ENCODE measurements at regions not wholly inside any gene's neighbourhood (a gene's known extent, or its start where the extent isn't known, plus 50 kb on each side); places are given as distances from the start of the nearest gene placed in this dataset.

DNA sequence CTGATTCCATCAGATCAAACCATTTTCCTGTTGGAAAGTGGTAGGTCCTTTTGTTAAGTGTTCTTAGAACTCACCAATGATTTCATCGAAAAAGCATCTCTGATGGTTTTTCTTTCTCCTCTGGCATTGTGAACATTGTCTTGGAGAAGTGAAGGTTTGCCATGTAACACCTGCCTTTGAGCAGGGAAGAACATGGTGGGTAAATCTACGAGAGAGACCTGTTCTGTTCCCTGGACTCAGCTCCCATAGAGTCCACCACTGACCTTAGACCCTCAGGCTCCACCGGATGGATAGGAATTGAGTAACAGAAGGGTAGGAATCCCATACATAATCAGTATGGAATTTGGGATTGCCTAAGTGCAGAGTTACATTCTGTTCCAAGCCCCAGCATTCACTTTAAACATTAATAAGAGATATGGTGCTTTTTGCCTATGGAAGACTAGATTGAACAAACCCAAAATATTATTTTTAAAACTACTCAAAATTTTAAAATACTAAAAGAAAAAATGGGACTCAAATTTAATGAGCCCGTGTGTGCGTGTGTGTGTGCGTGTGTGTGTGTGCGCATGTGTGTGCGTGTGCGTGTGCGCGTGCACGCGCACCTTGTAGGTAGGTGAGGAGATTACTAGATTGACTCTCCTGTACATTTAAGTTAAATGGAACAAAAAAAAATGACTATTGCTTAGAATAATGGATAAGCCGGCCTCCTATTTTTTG, 92.0 kb downstream of the C9orf152 start:
- TF ChIP-seq, protein P1, sequence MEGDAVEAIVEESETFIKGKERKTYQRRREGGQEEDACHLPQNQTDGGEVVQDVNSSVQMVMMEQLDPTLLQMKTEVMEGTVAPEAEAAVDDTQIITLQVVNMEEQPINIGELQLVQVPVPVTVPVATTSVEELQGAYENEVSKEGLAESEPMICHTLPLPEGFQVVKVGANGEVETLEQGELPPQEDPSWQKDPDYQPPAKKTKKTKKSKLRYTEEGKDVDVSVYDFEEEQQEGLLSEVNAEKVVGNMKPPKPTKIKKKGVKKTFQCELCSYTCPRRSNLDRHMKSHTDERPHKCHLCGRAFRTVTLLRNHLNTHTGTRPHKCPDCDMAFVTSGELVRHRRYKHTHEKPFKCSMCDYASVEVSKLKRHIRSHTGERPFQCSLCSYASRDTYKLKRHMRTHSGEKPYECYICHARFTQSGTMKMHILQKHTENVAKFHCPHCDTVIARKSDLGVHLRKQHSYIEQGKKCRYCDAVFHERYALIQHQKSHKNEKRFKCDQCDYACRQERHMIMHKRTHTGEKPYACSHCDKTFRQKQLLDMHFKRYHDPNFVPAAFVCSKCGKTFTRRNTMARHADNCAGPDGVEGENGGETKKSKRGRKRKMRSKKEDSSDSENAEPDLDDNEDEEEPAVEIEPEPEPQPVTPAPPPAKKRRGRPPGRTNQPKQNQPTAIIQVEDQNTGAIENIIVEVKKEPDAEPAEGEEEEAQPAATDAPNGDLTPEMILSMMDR (IDR thresholded peaks at IDR 0.05; ENCODE audit: insufficient read depth, low read depth, low read length): no peak
- no peak for TF ChIP-seq EZH2 (IDR thresholded peaks at IDR 0.05; ENCODE audit: insufficient read depth, low read length)
